GM18505 (cell line): ENCODE measurements at regions not wholly inside any gene's neighbourhood (a gene's known extent, or its start where the extent isn't known, plus 50 kb on each side); places are given as distances from the start of the nearest gene placed in this dataset.
"Not testable (repeated sequence)": the region's sequence is repeated elsewhere in the genome, so short reads cannot be mapped to it uniquely, and the experiment has no call there.

ENCODE experiments used
- ATAC-seq: cut with Tn5 transposase; IDR thresholded peaks from one replicate; pipeline ENCODE4 v1.9.1; 2021; ENCODE audit not compliant: unreplicated experiment
- POLR2A ChIP-seq: IDR thresholded peaks from 4 replicates; pipeline ENCODE4 v1.6.1; 2011; ENCODE audit warnings: borderline replicate concordance; ENCODE audit not compliant: insufficient read depth, insufficient read length; ENCODE audit errors: extremely low read depth

- TF ChIP-seq POLR2A, result no peak
- no peak for ATAC-seq
Observed at GRCh38 chr7:155938129-155938528, 125.9 kb upstream of the SHH start.

- no peak for TF ChIP-seq POLR2A
- no peak for ATAC-seq
Observed at GRCh38 chr7:155935726-155936125, 123.5 kb upstream of the SHH start.

GRCh38 chr7:155935005-155935557 is 122.8 kb upstream of the SHH start:
- ATAC-seq, result no peak
- TF ChIP-seq POLR2A, result no peak

GRCh38 chr7:155932324-155932723 is 120.1 kb upstream of the SHH start:
- ATAC-seq, result not testable (repeated sequence)

GRCh38 chr7:155931396-155932085 is 119.3 kb upstream of the SHH start:
- no peak for ATAC-seq
- TF ChIP-seq POLR2A, result no peak

GRCh38 chr7:155930527-155930926 is 118.3 kb upstream of the SHH start:
- ATAC-seq, result no peak
- TF ChIP-seq POLR2A, result no peak

GRCh38 chr7:155930061-155930460 is 117.8 kb upstream of the SHH start:
- no peak for TF ChIP-seq POLR2A
- ATAC-seq, result no peak

GRCh38 chr7:155928583-155928982 is 116.3 kb upstream of the SHH start:
- TF ChIP-seq POLR2A, result no peak
- no peak for ATAC-seq

- no peak for TF ChIP-seq POLR2A
- ATAC-seq, result no peak
Observed at GRCh38 chr7:155927905-155928304, 115.6 kb upstream of the SHH start.

GRCh38 chr7:155925682-155926081 is 113.4 kb upstream of the SHH start:
- ATAC-seq, result no peak
- no peak for TF ChIP-seq POLR2A

GRCh38 chr7:155922067-155922816 is 110.0 kb upstream of the SHH start:
- TF ChIP-seq POLR2A, result no peak
- ATAC-seq, result no peak

- no peak for ATAC-seq
- TF ChIP-seq POLR2A, result no peak
Observed at GRCh38 chr7:155921804-155922066, 109.5 kb upstream of the SHH start.

- ATAC-seq, result no peak
- no peak for TF ChIP-seq POLR2A
Observed at GRCh38 chr7:155921086-155921803, 109.0 kb upstream of the SHH start.

GRCh38 chr7:155920068-155920461 is 107.8 kb upstream of the SHH start:
- no peak for TF ChIP-seq POLR2A
- no peak for ATAC-seq

- no peak for TF ChIP-seq POLR2A
- no peak for ATAC-seq
Observed at GRCh38 chr7:155919391-155920067, 107.3 kb upstream of the SHH start.
